Panc1 (cell line): ENCODE measurements at regions not wholly inside any gene's neighbourhood (a gene's known extent, or its start where the extent isn't known, plus 50 kb on each side); places are given as distances from the start of the nearest gene placed in this dataset. TPM values are rescaled to one million over a fixed set of nuclear protein-coding genes. Genes with fewer than 3 reads are reported as not detected.

ENCODE experiments used
- microRNA-seq: library from miRNA; unstranded; fragments of <30 nt; microRNA quantifications from one replicate; pipeline ENCODE4 v1.1.0, GENCODE V29; 2020; ENCODE audit not compliant: unreplicated experiment

Small RNA genes lying in the stretch of these regions (microRNA-seq; reads per million reads assigned to microRNA genes)
- gene MIR548A1 = not detected
